HL-60 (cell line): ENCODE measurements at regions not wholly inside any gene's neighbourhood (a gene's known extent, or its start where the extent isn't known, plus 50 kb on each side); places are given as distances from the start of the nearest gene placed in this dataset.

Source experiments
- DNase-seq, 2 experiments: peaks; one replicate each; pipeline ENCODE4 v3.0.0-alpha.2; 2010 to 2020; ENCODE audit warnings: low read depth in 1 of 2, low spot score in 1 of 2
- H3K27ac ChIP-seq: fragments of 250-450 bp; sonication (Bioruptor Pico); replicated peaks from 2 replicates; pipeline ENCODE4 v1.5.1; 2020; ENCODE audit warnings: mild to moderate bottlenecking, moderate library complexity
- H3K27me3 ChIP-seq: fragments of 250-450 bp; sonication (Bioruptor Pico); 2 replicates; pipeline ENCODE4 v1.5.1; 2021; ENCODE audit warnings: mild to moderate bottlenecking, moderate library complexity; ENCODE audit not compliant: insufficient read depth, poor library complexity, severe bottlenecking
- H3K4me3 ChIP-seq: replicated peaks from 2 replicates; pipeline ENCODE4 v1.5.1; 2011; ENCODE audit warnings: mild to moderate bottlenecking, control low read depth, low read length; ENCODE audit not compliant: insufficient read depth
- CTCF ChIP-seq: IDR thresholded peaks from one replicate; pipeline ENCODE4 v1.5.1; 2011; ENCODE audit warnings: low read length, control low read depth, inconsistent platforms; ENCODE audit not compliant: insufficient read depth
- GABPA ChIP-seq: IDR thresholded peaks from 2 replicates; pipeline ENCODE4 v1.6.1; 2012; ENCODE audit warnings: low read depth
- POLR2AphosphoS5 ChIP-seq: IDR thresholded peaks from 2 replicates; pipeline ENCODE4 v1.6.1; 2012; ENCODE audit warnings: low read depth
- REST ChIP-seq: IDR thresholded peaks from 2 replicates; pipeline ENCODE4 v1.6.1; 2012; ENCODE audit warnings: low read depth; ENCODE audit not compliant: insufficient replicate concordance
- SPI1 ChIP-seq: IDR thresholded peaks from 2 replicates; pipeline ENCODE4 v1.6.1; 2012; ENCODE audit warnings: low read depth, mild to moderate bottlenecking, borderline replicate concordance

GRCh38 chr4:131499141-131499873, 1649.8 kb upstream of the PCDH10 start:
- Histone ChIP-seq H3K27me3 (no peaks in the 10 kb centered on the region), H3K4me3 (no peak overlapping the region), H3K27ac (no peak overlapping the region)
- no peak for DNase-seq
- TF ChIP-seq POLR2AphosphoS5 (no peak), GABPA (no peak), SPI1 (no peak), REST (no peak), CTCF (no peak)

GRCh38 chr4:131509521-131509920, 1639.6 kb upstream of the PCDH10 start:
- no peaks in the 10 kb centered on the region for H3K27me3 ChIP-seq
- DNase-seq: no peak
- H3K4me3 ChIP-seq: no peak overlapping the region
- TF ChIP-seq CTCF (no peak), REST (no peak), SPI1 (no peak), POLR2AphosphoS5 (no peak), GABPA (no peak)
- H3K27ac ChIP-seq: no peak overlapping the region

- Histone ChIP-seq H3K27me3 (no peaks in the 10 kb centered on the region), H3K27ac (no peak overlapping the region), H3K4me3 (no peak overlapping the region)
- no peak for DNase-seq
- TF ChIP-seq POLR2AphosphoS5 (no peak), CTCF (no peak), REST (no peak), GABPA (no peak), SPI1 (no peak)
Measured at GRCh38 chr4:131526686-131527085, 1622.4 kb upstream of the PCDH10 start.
